HT-29 (cell line): ENCODE measurements at regions not wholly inside any gene's neighbourhood (a gene's known extent, or its start where the extent isn't known, plus 50 kb on each side); places are given as distances from the start of the nearest gene placed in this dataset.

ENCODE experiments used
- DNase-seq: peaks from one replicate; pipeline ENCODE4 v3.0.0-alpha.2; 2015; ENCODE audit warnings: low spot score

- DNase-seq, result no peak
These were observed 216.0 kb upstream of the MCTP2 start for GRCh38 chr15:94015324-94015723.

- DNase-seq, result no peak
These were observed 223.0 kb upstream of the MCTP2 start for GRCh38 chr15:94008104-94009074.

DNA sequence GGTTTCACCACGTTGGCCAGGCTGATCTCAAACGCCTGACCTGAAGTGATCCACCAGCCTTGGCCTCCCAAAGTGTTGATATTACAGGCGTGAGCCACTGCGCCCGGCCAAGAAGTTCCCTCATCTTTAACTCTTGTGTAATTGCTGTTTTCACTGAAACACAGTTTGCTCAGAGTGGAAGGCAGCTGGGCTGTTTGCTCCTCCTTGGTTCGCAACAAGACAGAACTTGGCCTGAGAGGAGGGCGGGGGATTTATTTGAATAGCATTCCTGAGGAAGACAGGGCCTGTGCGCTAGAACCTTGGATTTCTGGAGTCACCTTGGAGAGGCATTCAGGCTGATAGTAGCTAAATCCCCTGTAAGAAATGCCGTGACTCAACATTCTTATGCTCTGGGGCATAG lies 226.7 kb upstream of the MCTP2 start:
- DNase-seq, result no peak

DNA sequence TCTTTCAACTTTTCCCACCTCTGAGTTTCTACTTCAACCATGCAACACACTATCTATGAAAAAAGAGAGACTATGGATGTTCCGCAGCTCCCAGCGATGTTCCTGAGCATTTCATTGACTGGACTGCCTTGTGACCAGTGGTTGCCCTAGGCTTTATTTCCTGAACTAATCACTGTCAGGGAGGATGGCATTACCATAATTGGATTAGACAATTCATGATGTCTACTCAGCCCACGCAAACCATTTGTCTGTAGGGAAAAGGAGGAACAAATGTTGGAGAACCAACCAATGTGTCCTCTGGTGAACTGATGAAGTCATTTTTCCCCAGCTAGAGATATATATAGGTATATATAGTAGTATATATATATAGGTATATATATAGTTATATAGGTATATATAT lies 229.3 kb upstream of the MCTP2 start:
- DNase-seq, result no peak

GRCh38 chr15:94001255-94001801 lies 230.0 kb upstream of the MCTP2 start:
- DNase-seq, result no peak

GRCh38 chr15:94000606-94001005 lies 230.8 kb upstream of the MCTP2 start:
- DNase-seq, result no peak

GRCh38 chr15:93997071-93997658 lies 234.2 kb upstream of the MCTP2 start:
- peak; percentile 65 for DNase-seq

DNA sequence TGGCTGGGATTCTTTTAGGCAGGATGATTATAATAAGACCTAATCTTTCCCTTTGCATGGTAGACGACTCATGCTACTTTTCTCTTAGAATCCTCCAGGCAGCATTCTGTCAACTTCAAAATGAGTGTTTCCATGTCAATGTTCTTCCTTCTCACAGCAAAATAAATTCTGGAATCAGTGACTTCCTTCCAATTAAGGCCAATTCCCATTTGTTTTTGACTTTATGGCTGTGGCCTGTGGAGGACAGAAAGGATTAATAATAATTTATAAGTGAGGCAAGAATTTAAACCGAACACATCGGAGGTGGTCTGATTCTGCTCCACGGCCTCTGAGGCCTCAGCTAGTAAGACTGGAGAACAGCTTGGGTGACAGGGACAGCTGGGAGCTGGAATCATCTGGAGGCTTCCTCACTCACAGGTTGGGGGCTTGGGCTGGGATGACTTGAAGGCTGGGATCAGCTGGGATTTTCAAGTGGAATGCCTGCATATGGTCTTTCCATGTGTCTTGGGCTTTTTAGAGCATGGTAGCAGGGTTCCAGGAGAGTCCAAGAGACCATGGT lies 241.8 kb upstream of the MCTP2 start:
- no peak for DNase-seq

DNA sequence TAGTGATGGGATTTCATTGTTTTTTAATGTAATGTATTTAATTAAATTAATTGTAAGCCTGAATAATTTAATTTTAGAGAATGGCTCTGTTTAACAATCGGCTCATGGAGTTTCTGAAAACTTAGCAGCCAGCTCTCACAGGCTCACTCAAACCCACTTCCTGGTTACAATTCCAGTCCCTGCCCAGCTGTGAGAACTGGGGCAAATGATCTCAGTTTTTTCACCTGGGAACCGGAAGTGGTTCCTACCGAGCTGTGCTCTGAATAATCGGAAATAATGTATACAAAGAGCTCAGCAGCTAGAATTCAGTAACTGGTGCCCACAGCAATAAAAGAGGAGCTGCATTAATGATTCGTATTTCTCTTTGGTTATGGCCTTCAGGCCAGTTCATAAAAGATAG lies 244.3 kb upstream of the MCTP2 start:
- no peak for DNase-seq

DNA sequence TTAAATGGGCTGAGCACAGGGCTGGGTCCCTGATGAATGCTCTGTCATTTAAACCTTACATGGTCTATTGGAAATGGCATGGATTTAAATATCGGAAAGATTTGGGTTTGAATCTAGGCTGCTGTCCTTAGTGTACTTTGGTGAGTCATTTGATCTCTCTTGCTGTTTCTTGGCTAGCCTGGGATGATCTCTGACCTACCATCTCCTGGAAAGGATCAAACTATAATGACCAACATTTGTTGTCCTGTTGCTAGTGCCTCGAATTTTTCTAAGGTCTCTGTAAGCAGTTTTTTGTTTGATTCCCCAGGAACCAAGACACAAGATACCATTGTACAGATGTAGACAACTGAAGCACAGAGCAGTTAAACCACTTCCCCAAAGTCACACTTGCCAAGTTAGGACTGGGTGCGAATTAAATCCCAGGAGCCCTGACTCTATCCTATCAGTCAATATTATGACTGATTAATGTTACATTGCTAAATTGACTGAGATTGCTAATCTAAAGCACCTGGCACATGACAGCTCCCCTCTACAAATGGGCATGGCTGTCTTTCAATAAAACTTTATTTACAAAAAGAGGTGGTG lies 244.9 kb upstream of the MCTP2 start:
- no peak for DNase-seq

- DNase-seq, result no peak
These were observed 245.4 kb upstream of the MCTP2 start for GRCh38 chr15:93985925-93986324.

DNA sequence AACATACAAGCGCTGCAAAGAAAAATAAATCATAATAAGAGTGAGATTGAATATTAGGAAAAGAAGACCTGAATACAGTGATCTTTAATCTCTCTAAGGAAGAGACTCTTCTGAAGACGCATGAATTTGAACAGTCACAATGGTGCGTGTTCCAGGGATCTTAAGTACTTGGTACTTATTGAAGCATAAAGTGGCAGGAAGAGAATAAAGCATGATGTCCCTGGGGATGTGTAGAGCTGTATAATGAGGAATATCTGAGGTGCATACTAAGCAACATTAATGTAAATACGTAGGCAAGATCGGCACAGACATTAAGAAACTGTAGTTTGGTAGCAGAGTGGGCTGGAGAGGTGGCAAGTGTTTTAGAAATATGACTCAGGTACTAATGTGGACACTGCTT lies 246.2 kb upstream of the MCTP2 start:
- DNase-seq, result no peak

DNA sequence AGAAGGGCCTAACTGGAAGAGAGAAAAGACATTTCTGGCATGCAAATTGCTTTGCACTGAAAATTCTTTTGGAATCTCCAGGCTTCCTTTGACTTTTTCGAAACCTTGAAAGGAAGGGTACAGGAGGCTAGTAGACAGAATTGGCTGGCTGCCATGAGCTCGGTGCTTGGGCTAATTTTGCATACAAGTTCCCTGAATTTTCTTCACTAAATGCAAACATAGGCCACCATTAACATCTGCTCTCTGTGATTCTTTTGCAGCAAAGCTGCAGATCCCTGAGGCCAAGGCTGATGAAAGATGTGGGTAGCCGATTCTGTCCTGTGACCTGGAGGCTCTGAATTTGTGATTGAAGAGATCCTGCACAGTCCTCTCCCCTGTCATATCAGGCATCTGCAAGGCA lies 247.8 kb upstream of the MCTP2 start:
- no peak for DNase-seq

GRCh38 chr15:93982226-93982727 lies 249.1 kb upstream of the MCTP2 start:
- DNase-seq, result no peak

DNA sequence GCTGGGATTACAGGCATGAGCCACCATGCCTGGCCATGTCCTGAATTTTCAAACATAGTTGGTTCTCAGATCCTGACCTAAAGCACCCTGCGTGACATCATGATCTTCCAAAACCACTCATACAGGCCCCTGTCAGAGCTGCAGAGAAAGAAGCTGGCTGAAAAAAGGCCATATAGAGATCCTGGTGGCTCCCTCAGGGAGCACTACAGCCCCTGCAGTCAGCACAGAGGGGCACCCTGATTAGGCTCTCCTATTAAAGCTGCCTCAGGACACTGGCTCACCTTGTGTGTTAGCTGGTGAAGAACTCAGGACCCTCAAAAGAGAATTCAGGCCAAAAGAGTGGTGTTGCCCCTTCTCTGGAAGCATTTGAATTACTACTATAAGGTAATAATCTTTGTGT lies 249.7 kb upstream of the MCTP2 start:
- no peak for DNase-seq

GRCh38 chr15:93980261-93980911 lies 251.0 kb upstream of the MCTP2 start:
- no peak for DNase-seq

DNA sequence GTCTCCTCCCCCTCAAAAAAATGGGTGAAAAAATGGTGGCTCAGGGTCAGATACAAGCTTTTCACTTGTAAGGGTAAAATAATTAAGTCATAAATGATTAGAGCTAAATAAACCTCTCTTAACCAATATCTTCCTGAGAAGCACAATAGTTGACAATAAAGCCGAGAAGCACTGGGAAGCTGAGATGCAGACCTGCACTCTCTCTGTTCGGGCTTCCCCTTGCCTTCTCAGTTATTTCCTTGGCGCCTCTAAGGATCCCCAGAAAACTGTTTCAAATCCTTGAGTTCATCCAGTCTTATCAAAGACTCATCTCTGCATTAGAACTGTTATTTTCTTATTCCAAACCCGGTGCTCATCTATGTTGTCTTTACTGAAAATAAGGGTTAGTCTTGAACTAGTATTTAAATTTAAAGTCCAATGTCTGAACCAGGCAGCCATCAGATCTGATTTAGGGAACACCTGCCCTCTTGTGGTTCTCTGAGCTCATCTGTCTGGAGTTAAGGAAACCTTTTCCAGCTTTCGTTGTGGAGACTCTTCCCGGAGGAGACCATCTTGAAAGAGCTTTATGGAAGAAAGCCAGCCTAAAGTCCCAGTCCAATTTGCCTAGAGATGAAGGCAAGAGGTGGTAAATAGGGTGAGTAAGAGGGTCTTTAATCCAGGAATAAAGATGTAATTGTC lies 256.4 kb upstream of the MCTP2 start:
- DNase-seq, result peak; percentile 62

- no peak for DNase-seq
These were observed 258.1 kb upstream of the MCTP2 start for GRCh38 chr15:93973287-93973686.

DNA sequence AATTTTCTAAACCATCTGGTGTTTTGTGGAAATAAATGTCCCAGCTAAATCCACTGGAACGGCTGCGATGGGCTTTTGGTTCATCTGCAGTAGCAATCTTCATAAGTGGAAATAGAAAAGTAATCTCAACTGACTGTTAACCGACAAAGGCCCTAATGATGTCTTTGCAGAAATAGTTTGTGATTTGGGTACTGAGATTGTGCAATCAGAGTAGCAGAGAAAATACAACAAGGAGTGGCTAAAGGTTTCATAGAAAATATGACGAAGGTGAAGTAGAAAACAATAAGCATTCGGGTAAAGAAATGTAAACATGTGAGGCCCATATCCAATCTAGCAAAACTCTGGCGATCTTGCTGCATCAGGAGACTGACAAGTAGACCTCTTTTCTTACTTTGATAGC lies 262.6 kb upstream of the MCTP2 start:
- DNase-seq, result no peak

- DNase-seq, result no peak
These were observed 266.0 kb upstream of the MCTP2 start for GRCh38 chr15:93965304-93965908.
